Osteoblast (primary cell): ENCODE measurements at regions not wholly inside any gene's neighbourhood (a gene's known extent, or its start where the extent isn't known, plus 50 kb on each side); places are given as distances from the start of the nearest gene placed in this dataset.

Source experiments
- DNase-seq: peaks from one replicate; pipeline ENCODE4 v3.0.0; 2011; ENCODE audit warnings: low spot score, mixed read lengths; ENCODE audit not compliant: insufficient read length; ENCODE audit errors: missing footprints
- H2AFZ ChIP-seq: 2 replicates; pipeline ENCODE4 v1.6.0; 2011; ENCODE audit warnings: mild to moderate bottlenecking, low read length
- H3K27ac ChIP-seq: 2 replicates; pipeline ENCODE4 v1.5.1; 2011; ENCODE audit warnings: mild to moderate bottlenecking, low read depth, low read length, moderate library complexity
- H3K27me3 ChIP-seq: 2 replicates; pipeline ENCODE4 v1.6.0; 2012; ENCODE audit warnings: mild to moderate bottlenecking, control low read depth, inconsistent platforms, low read length, moderate library complexity; ENCODE audit not compliant: insufficient read depth
- H3K36me3 ChIP-seq: 2 replicates; pipeline ENCODE4 v1.5.1; 2011; ENCODE audit warnings: mild to moderate bottlenecking, low read length, control low read depth, moderate library complexity; ENCODE audit not compliant: insufficient read depth
- H3K4me1 ChIP-seq: 2 replicates; pipeline ENCODE4 v1.5.1; 2011; ENCODE audit warnings: mild to moderate bottlenecking, low read length, control low read depth, moderate library complexity; ENCODE audit not compliant: insufficient read depth
- H3K4me2 ChIP-seq: 2 replicates; pipeline ENCODE4 v1.6.0; 2011; ENCODE audit warnings: mild to moderate bottlenecking, low read length; ENCODE audit not compliant: insufficient read depth
- H3K4me3 ChIP-seq: fragments of 200-600 bp; sonication (generic); 3 replicates; pipeline ENCODE4 v1.5.1; 2012; ENCODE audit warnings: mild to moderate bottlenecking, low read length, inconsistent platforms; ENCODE audit not compliant: insufficient read depth
- H3K79me2 ChIP-seq: 2 replicates; pipeline ENCODE4 v1.6.0; 2012; ENCODE audit warnings: mild to moderate bottlenecking, low read length, control low read depth, inconsistent platforms; ENCODE audit not compliant: insufficient read depth
- H3K9me3 ChIP-seq: 2 replicates; pipeline ENCODE4 v1.5.1; 2011; ENCODE audit warnings: low read depth, low read length, control low read depth
- H4K20me1 ChIP-seq: 2 replicates; pipeline ENCODE4 v1.6.0; 2012; ENCODE audit warnings: mild to moderate bottlenecking, low read length, control low read depth; ENCODE audit not compliant: insufficient read depth
- TF ChIP-seq, protein P1 (sequence below): IDR thresholded peaks from 2 replicates; pipeline ENCODE4 v1.5.1; 2011; ENCODE audit warnings: mild to moderate bottlenecking, low read depth, low read length, moderate library complexity; ENCODE audit errors: extremely low read depth

DNA sequence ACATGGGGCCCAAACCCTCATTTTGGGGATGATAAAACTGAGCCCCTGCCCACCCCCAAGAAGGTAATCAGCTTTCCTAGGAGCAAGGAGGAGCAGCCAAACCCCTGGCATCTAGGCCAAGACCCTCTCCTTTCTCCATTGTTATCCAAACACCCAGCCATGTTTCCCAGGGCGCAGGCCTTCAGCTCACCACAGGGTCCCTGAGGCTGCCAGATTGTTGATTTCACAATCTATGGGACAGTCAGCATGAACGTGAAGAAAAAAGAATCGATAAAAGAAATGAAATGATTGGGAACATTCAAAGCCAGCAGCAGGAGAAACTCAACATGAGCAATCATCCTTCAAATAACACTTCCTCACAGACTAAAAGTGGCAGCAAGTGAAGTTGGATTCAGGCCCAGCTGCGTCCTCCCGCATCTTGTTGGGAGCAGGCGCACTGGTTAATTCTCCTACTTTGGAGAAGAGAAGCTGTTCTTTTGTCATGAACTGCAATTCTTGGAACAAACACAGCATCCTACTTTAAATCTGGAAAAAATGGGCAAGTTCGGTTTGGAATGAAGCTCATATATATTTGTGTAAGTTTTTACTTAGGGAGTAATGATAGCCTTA lies 241.8 kb upstream of the PRDM1 start:
- DNase-seq, result no peak
- Histone ChIP-seq H3K4me3 (no peak overlapping the region), H2AFZ (peak overlapping the region; percentile 31), H3K9me3 (no peaks in the 10 kb centered on the region), H3K27ac (no peak overlapping the region), H4K20me1 (no peaks in the 10 kb centered on the region), H3K27me3 (no peaks in the 10 kb centered on the region), H3K4me1 (peaks cover 2% of the 10 kb centered on the region), H3K36me3 (no peaks in the 10 kb centered on the region), H3K79me2 (no peaks in the 10 kb centered on the region), H3K4me2 (no peak overlapping the region)
- TF ChIP-seq, protein P1, sequence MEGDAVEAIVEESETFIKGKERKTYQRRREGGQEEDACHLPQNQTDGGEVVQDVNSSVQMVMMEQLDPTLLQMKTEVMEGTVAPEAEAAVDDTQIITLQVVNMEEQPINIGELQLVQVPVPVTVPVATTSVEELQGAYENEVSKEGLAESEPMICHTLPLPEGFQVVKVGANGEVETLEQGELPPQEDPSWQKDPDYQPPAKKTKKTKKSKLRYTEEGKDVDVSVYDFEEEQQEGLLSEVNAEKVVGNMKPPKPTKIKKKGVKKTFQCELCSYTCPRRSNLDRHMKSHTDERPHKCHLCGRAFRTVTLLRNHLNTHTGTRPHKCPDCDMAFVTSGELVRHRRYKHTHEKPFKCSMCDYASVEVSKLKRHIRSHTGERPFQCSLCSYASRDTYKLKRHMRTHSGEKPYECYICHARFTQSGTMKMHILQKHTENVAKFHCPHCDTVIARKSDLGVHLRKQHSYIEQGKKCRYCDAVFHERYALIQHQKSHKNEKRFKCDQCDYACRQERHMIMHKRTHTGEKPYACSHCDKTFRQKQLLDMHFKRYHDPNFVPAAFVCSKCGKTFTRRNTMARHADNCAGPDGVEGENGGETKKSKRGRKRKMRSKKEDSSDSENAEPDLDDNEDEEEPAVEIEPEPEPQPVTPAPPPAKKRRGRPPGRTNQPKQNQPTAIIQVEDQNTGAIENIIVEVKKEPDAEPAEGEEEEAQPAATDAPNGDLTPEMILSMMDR, result no peak

- H3K27me3 ChIP-seq, result no peaks in the 10 kb centered on the region
- H4K20me1 ChIP-seq, result no peaks in the 10 kb centered on the region
- no peak overlapping the region for H3K4me3 ChIP-seq
- no peak overlapping the region for H2AFZ ChIP-seq
- H3K4me1 ChIP-seq, result peaks cover 5% of the 10 kb centered on the region
- DNase-seq, result no peak
- no peaks in the 10 kb centered on the region for H3K9me3 ChIP-seq
- H3K27ac ChIP-seq, result no peak overlapping the region
- H3K36me3 ChIP-seq, result no peaks in the 10 kb centered on the region
- TF ChIP-seq, protein P1, result no peak
- H3K4me2 ChIP-seq, result no peak overlapping the region
- H3K79me2 ChIP-seq, result no peaks in the 10 kb centered on the region
These were observed 246.9 kb upstream of the PRDM1 start for GRCh38 chr6:105839266-105839665.

DNA sequence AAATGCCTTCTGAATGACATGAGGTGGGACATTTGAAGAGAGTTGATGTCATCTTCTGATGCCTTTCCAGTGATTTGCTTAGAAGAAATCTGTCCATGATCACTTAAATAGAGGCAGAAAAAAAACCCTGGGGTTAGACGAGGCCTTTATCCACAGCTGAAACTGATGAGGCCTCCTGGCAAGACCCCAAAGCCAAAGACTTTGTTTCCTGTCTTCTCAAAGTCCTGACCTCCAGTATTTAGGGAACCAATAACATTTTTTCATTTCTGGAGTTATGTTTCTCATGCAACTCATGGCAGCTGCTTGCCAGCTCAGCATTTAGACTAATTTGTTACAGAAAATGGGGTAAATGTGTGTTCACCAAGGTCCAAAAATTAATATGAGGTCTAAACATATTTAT lies 248.0 kb upstream of the PRDM1 start:
- H3K79me2 ChIP-seq, result no peaks in the 10 kb centered on the region
- no peaks in the 10 kb centered on the region for H4K20me1 ChIP-seq
- no peak overlapping the region for H3K4me2 ChIP-seq
- H3K36me3 ChIP-seq, result no peaks in the 10 kb centered on the region
- H3K4me3 ChIP-seq, result no peak overlapping the region
- no peak for DNase-seq
- H2AFZ ChIP-seq, result peak overlapping the region; percentile 24
- TF ChIP-seq, protein P1, result no peak
- H3K27me3 ChIP-seq, result no peaks in the 10 kb centered on the region
- no peak overlapping the region for H3K27ac ChIP-seq
- peaks cover 5% of the 10 kb centered on the region for H3K4me1 ChIP-seq
- no peaks in the 10 kb centered on the region for H3K9me3 ChIP-seq

GRCh38 chr6:105836889-105837288 lies 249.2 kb upstream of the PRDM1 start:
- no peak for DNase-seq
- Histone ChIP-seq H2AFZ (no peak overlapping the region), H3K27me3 (no peaks in the 10 kb centered on the region), H3K4me3 (no peak overlapping the region), H3K79me2 (no peaks in the 10 kb centered on the region), H3K9me3 (no peaks in the 10 kb centered on the region), H3K4me2 (no peak overlapping the region), H3K36me3 (no peaks in the 10 kb centered on the region), H3K4me1 (peaks cover 8% of the 10 kb centered on the region), H3K27ac (no peak overlapping the region), H4K20me1 (no peaks in the 10 kb centered on the region)
- TF ChIP-seq, protein P1, result no peak
